Peyer's patch (tissue), 4 donors: ENCODE measurements at regions not wholly inside any gene's neighbourhood (a gene's known extent, or its start where the extent isn't known, plus 50 kb on each side); places are given as distances from the start of the nearest gene placed in this dataset.

ENCODE experiments used
- DNase-seq, 3 donors: peaks; one replicate each; pipeline ENCODE4 v3.0.0-alpha.2; 2017 to 2019
- H3K27ac ChIP-seq, 4 donors: fragments of 200-600 bp; sonication (generic); one replicate each; pipeline ENCODE4 v1.5.1; 2016 to 2019
- H3K27me3 ChIP-seq, 2 donors: fragments of 200-600 bp; sonication (generic); one replicate each; pipeline ENCODE4 v1.5.1; 2019
- H3K36me3 ChIP-seq, 3 donors: fragments of 200-600 bp; sonication (generic); one replicate each; pipeline ENCODE4 v1.5.1; 2016 to 2019
- H3K4me1 ChIP-seq, 4 donors: fragments of 200-600 bp; sonication (generic); one replicate each; pipeline ENCODE4 v1.5.1; 2016 to 2019
- H3K4me3 ChIP-seq, 4 donors: fragments of 200-600 bp; sonication (generic); 1 replicate in 3 of 4; 2 replicates in 1 of 4; pipeline ENCODE4 v1.5.1; 2016 to 2019; ENCODE audit warnings: mild to moderate bottlenecking in 1 of 4
- H3K9me3 ChIP-seq, 4 donors: fragments of 200-600 bp; sonication (generic); one replicate each; pipeline ENCODE4 v1.5.1; 2016 to 2019; ENCODE audit warnings: mild to moderate bottlenecking in 1 of 4
- CTCF ChIP-seq, 6 experiments: fragments of 450-650 bp in 4 of 6; fragments of 200-600 bp in 2 of 6; sonication (generic) in 1 of 6; IDR thresholded peaks; one replicate each; pipeline ENCODE4 v1.5.1; 2017 to 2019; ENCODE audit warnings: antibody characterized with exemption in 6 of 6, mild to moderate bottlenecking in 3 of 6, moderate library complexity in 1 of 6
- POLR2A ChIP-seq, 2 donors: fragments of 450-650 bp; IDR thresholded peaks; one replicate each; pipeline ENCODE4 v1.5.1; 2017; ENCODE audit warnings: antibody characterized with exemption in 2 of 2, mild to moderate bottlenecking in 2 of 2, moderate library complexity in 2 of 2

- Histone ChIP-seq H3K27me3 (no peaks in the 10 kb centered on the region), H3K27ac (no peak overlapping the region), H3K36me3 (no peaks in the 10 kb centered on the region), H3K9me3 (no peaks in the 10 kb centered on the region), H3K4me3 (no peak overlapping the region), H3K4me1 (no peaks in the 10 kb centered on the region)
- no peak for DNase-seq
- TF ChIP-seq CTCF (IDR thresholded peaks at IDR 0.05): no peak
- TF ChIP-seq POLR2A (IDR thresholded peaks at IDR 0.05): no peak
Observed at GRCh38 chr13:94778585-94778984, 66.2 kb upstream of the SOX21 start.

GRCh38 chr13:94776956-94777355, 64.6 kb upstream of the SOX21 start:
- TF ChIP-seq CTCF (IDR thresholded peaks at IDR 0.05) (no peak), POLR2A (IDR thresholded peaks at IDR 0.05) (no peak)
- no peak for DNase-seq
- H3K9me3 ChIP-seq: no peaks in the 10 kb centered on the region
- H3K27me3 ChIP-seq: no peaks in the 10 kb centered on the region
- no peak overlapping the region for H3K4me3 ChIP-seq
- H3K36me3 ChIP-seq: no peaks in the 10 kb centered on the region
- H3K27ac ChIP-seq: no peak overlapping the region
- no peaks in the 10 kb centered on the region for H3K4me1 ChIP-seq

DNA sequence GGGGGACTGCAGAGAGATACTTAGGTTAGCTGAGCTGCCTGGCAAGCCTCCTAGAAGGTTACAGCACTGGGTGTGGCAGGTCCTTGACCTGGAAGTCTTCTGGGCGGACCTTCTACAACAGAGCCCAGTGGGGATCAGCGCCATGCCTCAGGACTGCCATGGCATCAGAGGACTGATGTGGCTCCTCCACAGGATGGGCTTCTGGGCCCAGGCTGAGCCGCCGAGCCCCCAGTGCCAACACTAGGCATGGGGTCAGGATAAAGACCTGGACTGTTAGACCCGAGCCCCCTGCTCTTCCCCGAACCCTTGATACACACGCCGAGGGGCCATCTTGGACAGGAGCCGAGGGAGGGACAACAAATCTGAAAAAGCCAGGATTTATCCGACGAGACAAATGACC, 64.0 kb upstream of the SOX21 start:
- H3K4me1 ChIP-seq: no peaks in the 10 kb centered on the region
- no peak overlapping the region for H3K27ac ChIP-seq
- no peak for DNase-seq
- TF ChIP-seq CTCF (IDR thresholded peaks at IDR 0.05) (no peak), POLR2A (IDR thresholded peaks at IDR 0.05) (no peak)
- no peaks in the 10 kb centered on the region for H3K27me3 ChIP-seq
- H3K9me3 ChIP-seq: no peaks in the 10 kb centered on the region
- H3K36me3 ChIP-seq: no peaks in the 10 kb centered on the region
- H3K4me3 ChIP-seq: no peak overlapping the region

DNA sequence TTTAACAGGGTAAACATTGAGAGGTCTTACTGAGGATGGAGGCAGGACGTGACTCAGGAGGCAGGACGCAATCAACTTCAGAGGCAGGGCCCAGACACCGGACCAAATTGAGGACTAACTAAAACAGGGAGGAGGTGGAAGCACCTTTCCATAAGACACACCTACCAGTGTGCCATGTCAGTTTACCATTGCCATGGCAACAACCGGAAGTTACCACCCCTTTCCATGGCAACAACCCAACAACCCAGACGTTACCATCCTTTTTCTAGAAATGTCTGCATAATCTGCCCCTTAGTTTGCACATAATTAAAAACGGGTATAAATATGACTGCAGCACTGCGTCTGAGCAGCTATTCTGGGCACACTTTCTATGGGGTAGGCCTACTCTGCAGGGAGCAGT, 53.5 kb upstream of the SOX21 start:
- Histone ChIP-seq H3K36me3 (no peaks in the 10 kb centered on the region), H3K4me3 (no peak overlapping the region), H3K27ac (no peak overlapping the region), H3K4me1 (no peaks in the 10 kb centered on the region), H3K9me3 (no peaks in the 10 kb centered on the region), H3K27me3 (no peaks in the 10 kb centered on the region)
- TF ChIP-seq POLR2A (IDR thresholded peaks at IDR 0.05) (no peak), CTCF (IDR thresholded peaks at IDR 0.05) (no peak)
- no peak for DNase-seq

DNA sequence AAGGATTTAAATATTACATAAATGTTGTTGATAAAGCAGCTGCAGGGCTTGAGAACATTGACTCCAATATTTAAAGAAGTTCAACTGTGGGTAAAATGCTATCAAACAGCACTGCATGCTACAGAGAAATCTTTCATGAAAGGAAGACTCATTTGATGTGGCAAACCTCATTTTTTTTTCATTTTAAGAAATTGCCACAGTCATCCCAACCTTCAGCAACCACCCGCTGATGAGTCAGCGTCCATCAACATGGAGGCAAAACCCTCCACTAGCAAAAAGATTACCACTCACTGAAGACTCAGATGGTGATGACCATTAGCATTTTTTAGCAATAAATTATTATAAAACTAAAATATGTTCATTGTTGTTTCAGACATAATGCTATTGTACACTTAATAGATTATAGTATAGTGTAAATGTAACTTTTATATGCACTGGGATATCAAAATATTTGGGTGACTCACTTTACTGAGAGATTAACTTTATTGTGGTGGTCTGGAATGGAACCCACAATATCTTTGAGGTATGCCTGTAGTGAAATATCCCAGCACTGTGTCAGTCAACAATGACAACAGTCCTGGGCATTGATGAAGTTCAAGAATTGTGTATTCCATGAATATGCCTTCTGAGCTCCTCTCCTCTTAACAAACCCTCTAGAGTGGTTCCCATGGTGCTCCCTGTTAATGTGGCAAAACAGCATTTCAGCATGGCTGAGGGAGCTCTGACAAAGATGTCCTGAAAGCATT, 52.4 kb upstream of the SOX21 start:
- Histone ChIP-seq H3K9me3 (no peaks in the 10 kb centered on the region), H3K27me3 (no peaks in the 10 kb centered on the region), H3K27ac (no peak overlapping the region), H3K4me3 (no peak overlapping the region), H3K36me3 (no peaks in the 10 kb centered on the region), H3K4me1 (no peaks in the 10 kb centered on the region)
- DNase-seq: no peak
- no peak for TF ChIP-seq CTCF (IDR thresholded peaks at IDR 0.05)
- no peak for TF ChIP-seq POLR2A (IDR thresholded peaks at IDR 0.05)
